H9 (cell line): ENCODE measurements at regions not wholly inside any gene's neighbourhood (a gene's known extent, or its start where the extent isn't known, plus 50 kb on each side); places are given as distances from the start of the nearest gene placed in this dataset.

ENCODE experiments used
- DNase-seq: peaks from one replicate; pipeline ENCODE4 v3.0.0-alpha.2; 2017
- H2AFZ ChIP-seq: one replicate; pipeline ENCODE4 v1.6.1; 2013; ENCODE audit warnings: mild to moderate bottlenecking, low read length, control low read depth, moderate library complexity
- H2AK5ac ChIP-seq: 2 replicates; pipeline ENCODE4 v1.6.1; 2013; ENCODE audit warnings: low read length, control low read depth, mixed read lengths; ENCODE audit not compliant: insufficient read length
- H2BK120ac ChIP-seq: one replicate; pipeline ENCODE4 v1.6.1; 2013; ENCODE audit warnings: low read depth, mild to moderate bottlenecking, low read length, control low read depth, inconsistent platforms; ENCODE audit not compliant: poor library complexity, severe bottlenecking
- H2BK12ac ChIP-seq: 2 replicates; pipeline ENCODE4 v1.6.1; 2013; ENCODE audit warnings: low read length, control low read depth, mixed read lengths, low read depth; ENCODE audit not compliant: insufficient read length
- H2BK15ac ChIP-seq: 2 replicates; pipeline ENCODE4 v1.6.1; 2013; ENCODE audit warnings: low read depth, low read length, control low read depth
- H2BK20ac ChIP-seq: one replicate; pipeline ENCODE4 v1.6.1; 2013; ENCODE audit warnings: low read depth, mild to moderate bottlenecking, low read length, control low read depth, inconsistent platforms; ENCODE audit not compliant: poor library complexity, severe bottlenecking
- H2BK5ac ChIP-seq: 2 replicates; pipeline ENCODE4 v1.6.1; 2013; ENCODE audit warnings: low read length, control low read depth, mixed read lengths; ENCODE audit not compliant: insufficient read length
- H3K14ac ChIP-seq: 2 replicates; pipeline ENCODE4 v1.6.1; 2013; ENCODE audit warnings: low read length, control low read depth; ENCODE audit not compliant: insufficient read depth
- H3K18ac ChIP-seq: 2 replicates; pipeline ENCODE4 v1.6.1; 2013; ENCODE audit warnings: low read depth, mild to moderate bottlenecking, mixed read lengths, low read length, control low read depth; ENCODE audit not compliant: insufficient read length
- H3K23ac ChIP-seq: 2 replicates; pipeline ENCODE4 v1.6.1; 2013; ENCODE audit warnings: low read length, control low read depth, mixed read lengths, low read depth; ENCODE audit not compliant: insufficient read length
- H3K23me2 ChIP-seq: 2 replicates; pipeline ENCODE4 v1.6.1; 2013; ENCODE audit warnings: low read depth, mild to moderate bottlenecking, mixed read lengths, low read length, control low read depth; ENCODE audit not compliant: insufficient read length, poor library complexity, severe bottlenecking
- H3K27ac ChIP-seq: 2 replicates; pipeline ENCODE4 v1.5.1; 2013; ENCODE audit warnings: low read length, control low read depth, mixed read lengths, low read depth; ENCODE audit not compliant: insufficient read length
- H3K27me3 ChIP-seq: 2 replicates; pipeline ENCODE4 v1.6.1; 2013; ENCODE audit warnings: low read length, control low read depth, inconsistent platforms; ENCODE audit not compliant: insufficient read depth
- H3K4ac ChIP-seq: 2 replicates; pipeline ENCODE4 v1.6.1; 2013; ENCODE audit warnings: low read depth, mild to moderate bottlenecking, control low read depth, inconsistent platforms, low read length, moderate library complexity
- H3K4me1 ChIP-seq: 2 replicates; pipeline ENCODE4 v1.6.1; 2013; ENCODE audit warnings: low read length, control low read depth, inconsistent platforms; ENCODE audit not compliant: insufficient read depth
- H3K4me2 ChIP-seq: 2 replicates; pipeline ENCODE4 v1.6.1; 2013; ENCODE audit warnings: low read length, control low read depth, mixed read lengths; ENCODE audit not compliant: insufficient read length, insufficient read depth
- H3K56ac ChIP-seq: 2 replicates; pipeline ENCODE4 v1.6.1; 2013; ENCODE audit warnings: low read depth, mild to moderate bottlenecking, mixed read lengths, low read length, control low read depth; ENCODE audit not compliant: insufficient read length
- H3K79me1 ChIP-seq: 2 replicates; pipeline ENCODE4 v1.6.1; 2013; ENCODE audit warnings: low read depth, mild to moderate bottlenecking, moderate library complexity, low read length, control low read depth, inconsistent platforms; ENCODE audit not compliant: insufficient read depth, poor library complexity, severe bottlenecking
- H3K79me2 ChIP-seq: 2 replicates; pipeline ENCODE4 v1.6.1; 2013; ENCODE audit warnings: low read length, control low read depth, inconsistent platforms; ENCODE audit not compliant: insufficient read depth
- H3K9ac ChIP-seq: 2 replicates; pipeline ENCODE4 v1.6.1; 2013; ENCODE audit warnings: low read length, control low read depth, mixed read lengths; ENCODE audit not compliant: insufficient read length; ENCODE audit errors: extremely low read depth
- H3K9me3 ChIP-seq: one replicate; pipeline ENCODE4 v1.6.1; 2013; ENCODE audit warnings: low read depth, low read length, inconsistent platforms; ENCODE audit not compliant: control insufficient read depth
- H3T11ph ChIP-seq: one replicate; pipeline ENCODE4 v1.6.1; 2013; ENCODE audit warnings: mild to moderate bottlenecking, low read length, control low read depth, inconsistent platforms
- H4K20me1 ChIP-seq: one replicate; pipeline ENCODE4 v1.6.1; 2013; ENCODE audit not compliant: control insufficient read depth, insufficient read length, insufficient read depth
- H4K5ac ChIP-seq: 2 replicates; pipeline ENCODE4 v1.6.1; 2013; ENCODE audit warnings: low read depth, mild to moderate bottlenecking, mixed read lengths, low read length, control low read depth; ENCODE audit not compliant: insufficient read length
- H4K8ac ChIP-seq: replicated peaks from 2 replicates; pipeline ENCODE4 v1.6.1; 2013; ENCODE audit warnings: low read length, control low read depth, mixed read lengths, low read depth; ENCODE audit not compliant: insufficient read length
- H4K91ac ChIP-seq: 2 replicates; pipeline ENCODE4 v1.6.1; 2013; ENCODE audit warnings: low read depth, mild to moderate bottlenecking, moderate library complexity, mixed read lengths, low read length, control low read depth; ENCODE audit not compliant: insufficient read length
- H3K27ac Mint-ChIP-seq, 3 experiments: 2 replicates in 2 of 3; 3 replicates in 1 of 3; pipeline ENCODE4 v1.8.0; 2020 to 2021; ENCODE audit warnings: mixed read lengths in 3 of 3, mild to moderate bottlenecking in 1 of 3, moderate library complexity in 1 of 3
- H3K27me3 Mint-ChIP-seq: 2 replicates; pipeline ENCODE4 v1.8.0; 2021; ENCODE audit warnings: low read depth, mild to moderate bottlenecking, moderate library complexity, mixed read lengths
- H3K36me3 Mint-ChIP-seq, 3 experiments: 2 replicates in 2 of 3; 3 replicates in 1 of 3; pipeline ENCODE4 v1.8.0; 2020 to 2021; ENCODE audit warnings: low read depth in 3 of 3, mixed read lengths in 3 of 3; ENCODE audit not compliant: insufficient read depth in 1 of 3
- H3K4me1 Mint-ChIP-seq, 2 experiments: 2 replicates each; pipeline ENCODE4 v1.8.0; 2020; ENCODE audit warnings: mixed read lengths in 2 of 2
- H3K4me3 Mint-ChIP-seq, 2 experiments: 2 replicates in 1 of 2; 3 replicates in 1 of 2; pipeline ENCODE4 v1.8.0; 2020 to 2021; ENCODE audit warnings: mild to moderate bottlenecking in 2 of 2, mixed read lengths in 2 of 2, moderate library complexity in 1 of 2
- H3K9me3 Mint-ChIP-seq, 2 experiments: 2 replicates in 1 of 2; 3 replicates in 1 of 2; pipeline ENCODE4 v1.8.0; 2020; ENCODE audit warnings: mild to moderate bottlenecking in 2 of 2, mixed read lengths in 2 of 2, moderate library complexity in 1 of 2
- WGBS: extraction: QIAGEN DNeasy Blood & Tissue Kit; methylation state at CpG from one replicate; pipeline ENCODE4 v1.1.7; 2013; ENCODE audit warnings: missing lambda C conversion rate, low lambda C conversion rate, mixed read lengths; ENCODE audit not compliant: insufficient read length; ENCODE audit errors: extremely low coverage; 5-methylcytosine and 5-hydroxymethylcytosine counted together
- TF ChIP-seq, protein P1 (sequence below): fragments of 200-600 bp; sonication (generic); conservative IDR thresholded peaks from 3 replicates; pipeline ENCODE4 v1.8.0; 2021; ENCODE audit warnings: antibody characterized with exemption, mild to moderate bottlenecking

DNA sequence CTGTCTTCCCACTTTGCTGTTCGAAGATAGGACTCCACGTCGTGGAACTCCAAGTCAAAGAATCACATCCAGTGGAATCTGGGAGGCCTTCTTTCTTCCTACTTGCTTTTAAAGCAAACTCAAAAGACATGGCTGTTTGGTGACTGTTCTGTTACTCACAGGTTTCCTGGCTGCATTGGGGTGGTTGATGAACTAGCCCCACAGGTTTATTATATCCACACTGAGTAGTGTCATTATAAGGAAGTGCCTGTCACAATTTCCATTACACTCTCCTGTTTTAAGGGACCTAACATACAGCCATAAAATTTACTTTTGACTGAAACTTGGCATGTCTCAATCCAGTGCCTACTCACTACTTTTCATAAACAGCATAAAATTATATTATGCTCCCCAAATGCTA, 287.3 kb upstream of the SP4 start:
- no peak overlapping the region for H4K5ac ChIP-seq

More for the DNA sequence above, 287.3 kb upstream of the SP4 start:
- H2BK15ac ChIP-seq = no peak overlapping the region
- H3K79me1 ChIP-seq = no peaks in the 10 kb centered on the region
- Mint-ChIP-seq H3K36me3 (peaks cover 0 to under 1% (median 0%) of the 10 kb centered on the region in 3 experiments; a peak in 3 of 7 replicates), H3K27ac (no peak overlapping the region), H3K4me1 (peaks cover 5 to 9% of the 10 kb centered on the region in 2 experiments; a peak in 3 of 4 replicates), H3K27me3 (peaks cover 1% of the 10 kb centered on the region; the same call in 1 of the 2 replicates), H3K9me3 (no peaks in the 10 kb centered on the region; a peak in 1 of 5 replicates), H3K4me3 (no peak overlapping the region)
- no peak overlapping the region for H4K8ac ChIP-seq
- H3K4me1 ChIP-seq = no peaks in the 10 kb centered on the region
- no peak overlapping the region for H2AFZ ChIP-seq
- no peaks in the 10 kb centered on the region for H3K79me2 ChIP-seq
- H3K27ac ChIP-seq = no peak overlapping the region
- WGBS = no CpG with 5 or more reads among the region's 3 CpGs
- H2BK12ac ChIP-seq = no peak overlapping the region
- no peaks in the 10 kb centered on the region for H3K9me3 ChIP-seq
- H3K23ac ChIP-seq = no peak overlapping the region
- H2BK20ac ChIP-seq = no peak overlapping the region
- H2BK5ac ChIP-seq = no peak overlapping the region
- H3K4ac ChIP-seq = no peak overlapping the region
- H2BK120ac ChIP-seq = no peak overlapping the region
- H3T11ph ChIP-seq = no peak overlapping the region
- no peak overlapping the region for H3K56ac ChIP-seq
- TF ChIP-seq, protein P1, sequence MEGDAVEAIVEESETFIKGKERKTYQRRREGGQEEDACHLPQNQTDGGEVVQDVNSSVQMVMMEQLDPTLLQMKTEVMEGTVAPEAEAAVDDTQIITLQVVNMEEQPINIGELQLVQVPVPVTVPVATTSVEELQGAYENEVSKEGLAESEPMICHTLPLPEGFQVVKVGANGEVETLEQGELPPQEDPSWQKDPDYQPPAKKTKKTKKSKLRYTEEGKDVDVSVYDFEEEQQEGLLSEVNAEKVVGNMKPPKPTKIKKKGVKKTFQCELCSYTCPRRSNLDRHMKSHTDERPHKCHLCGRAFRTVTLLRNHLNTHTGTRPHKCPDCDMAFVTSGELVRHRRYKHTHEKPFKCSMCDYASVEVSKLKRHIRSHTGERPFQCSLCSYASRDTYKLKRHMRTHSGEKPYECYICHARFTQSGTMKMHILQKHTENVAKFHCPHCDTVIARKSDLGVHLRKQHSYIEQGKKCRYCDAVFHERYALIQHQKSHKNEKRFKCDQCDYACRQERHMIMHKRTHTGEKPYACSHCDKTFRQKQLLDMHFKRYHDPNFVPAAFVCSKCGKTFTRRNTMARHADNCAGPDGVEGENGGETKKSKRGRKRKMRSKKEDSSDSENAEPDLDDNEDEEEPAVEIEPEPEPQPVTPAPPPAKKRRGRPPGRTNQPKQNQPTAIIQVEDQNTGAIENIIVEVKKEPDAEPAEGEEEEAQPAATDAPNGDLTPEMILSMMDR = no peak
- no peak overlapping the region for H3K14ac ChIP-seq
- H4K91ac ChIP-seq = no peak overlapping the region
- no peak overlapping the region for H3K4me2 ChIP-seq
- H3K23me2 ChIP-seq = no peaks in the 10 kb centered on the region
- no peaks in the 10 kb centered on the region for H3K27me3 ChIP-seq
- no peak overlapping the region for H3K18ac ChIP-seq
- DNase-seq = no peak
- no peak overlapping the region for H2AK5ac ChIP-seq
- H3K9ac ChIP-seq = no peak overlapping the region
- no peaks in the 10 kb centered on the region for H4K20me1 ChIP-seq
